Lower leg skin (tissue), 3 donors: ENCODE measurements at regions not wholly inside any gene's neighbourhood (a gene's known extent, or its start where the extent isn't known, plus 50 kb on each side); places are given as distances from the start of the nearest gene placed in this dataset.

Source experiments
- CTCF ChIP-seq, 3 donors: fragments of 450-650 bp; IDR thresholded peaks; one replicate each; pipeline ENCODE4 v1.5.1; 2016; ENCODE audit warnings: antibody characterized with exemption in 3 of 3, mild to moderate bottlenecking in 3 of 3, moderate library complexity in 2 of 3
- POLR2A ChIP-seq, 2 donors: fragments of 450-650 bp; IDR thresholded peaks; one replicate each; pipeline ENCODE4 v1.6.1; 2016 to 2017; ENCODE audit warnings: antibody characterized with exemption in 2 of 2, mild to moderate bottlenecking in 1 of 2, moderate library complexity in 1 of 2

GRCh38 chr13:65032825-65033224, 2197.3 kb downstream of the PCDH9 start:
- no peak for TF ChIP-seq CTCF (IDR thresholded peaks at IDR 0.05)
- no peak for TF ChIP-seq POLR2A (IDR thresholded peaks at IDR 0.05)
